Keratinocyte (primary cell): ENCODE measurements at regions not wholly inside any gene's neighbourhood (a gene's known extent, or its start where the extent isn't known, plus 50 kb on each side); places are given as distances from the start of the nearest gene placed in this dataset.

Experiments
- DNase-seq: peaks from one replicate; pipeline ENCODE4 v3.0.0-alpha.2; 2011; ENCODE audit warnings: low read depth, missing footprints, low spot score
- FAIRE-seq: peaks from 2 replicates; lab custom pipeline; 2011; peaks lifted over from hg19 to GRCh38; lab: Jason Lieb, UNC
- H2AFZ ChIP-seq: 2 replicates; pipeline ENCODE4 v1.6.0; 2012; ENCODE audit warnings: low read length, control low read depth, inconsistent platforms; ENCODE audit not compliant: control insufficient read depth
- H3K27ac ChIP-seq: 2 replicates; pipeline ENCODE4 v1.5.1; 2011; ENCODE audit warnings: low read length; ENCODE audit not compliant: control insufficient read depth, insufficient read depth
- H3K27me3 ChIP-seq: 3 replicates; pipeline ENCODE4 v1.6.0; 2011; ENCODE audit warnings: low read length; ENCODE audit not compliant: control insufficient read depth, insufficient read depth; ENCODE audit errors: extremely low read depth
- H3K36me3 ChIP-seq, 2 experiments: 2 replicates in 1 of 2; 3 replicates in 1 of 2; pipeline ENCODE4 v1.5.1; 2011; ENCODE audit warnings: low read length in 2 of 2, mild to moderate bottlenecking in 1 of 2; ENCODE audit not compliant: control insufficient read depth in 2 of 2, insufficient read depth in 2 of 2; ENCODE audit errors: extremely low read depth in 1 of 2
- H3K4me1 ChIP-seq: 3 replicates; pipeline ENCODE4 v1.5.1; 2011; ENCODE audit warnings: low read length; ENCODE audit not compliant: control insufficient read depth, insufficient read depth; ENCODE audit errors: extremely low read depth
- H3K4me2 ChIP-seq: 3 replicates; pipeline ENCODE4 v1.6.0; 2011; ENCODE audit warnings: low read depth, low read length; ENCODE audit not compliant: control insufficient read depth, insufficient read depth; ENCODE audit errors: extremely low read depth
- H3K4me3 ChIP-seq, 3 experiments: fragments of 200-600 bp in 1 of 3; sonication (generic) in 1 of 3; 2 replicates in 2 of 3; 3 replicates in 1 of 3; pipeline ENCODE4 v1.5.1; 2011 to 2016; ENCODE audit warnings: low read length in 3 of 3, mild to moderate bottlenecking in 3 of 3, control low read depth in 2 of 3, inconsistent platforms in 1 of 3, low read depth in 1 of 3, mixed read lengths in 1 of 3, mixed run types in 1 of 3, moderate library complexity in 1 of 3; ENCODE audit not compliant: control insufficient read depth in 2 of 3, insufficient read depth in 2 of 3; ENCODE audit errors: extremely low read depth in 1 of 3
- H3K79me2 ChIP-seq: 2 replicates; pipeline ENCODE4 v1.6.0; 2012; ENCODE audit warnings: low read length; ENCODE audit not compliant: control insufficient read depth, insufficient read depth
- H3K9ac ChIP-seq: 3 replicates; pipeline ENCODE4 v1.6.0; 2011; ENCODE audit warnings: low read length; ENCODE audit not compliant: control insufficient read depth, insufficient read depth; ENCODE audit errors: extremely low read depth
- H3K9me1 ChIP-seq: 3 replicates; pipeline ENCODE4 v1.6.0; 2011; ENCODE audit warnings: low read length; ENCODE audit not compliant: control insufficient read depth, insufficient read depth; ENCODE audit errors: extremely low read depth
- H3K9me3 ChIP-seq: 2 replicates; pipeline ENCODE4 v1.5.1; 2012; ENCODE audit warnings: low read depth, low read length; ENCODE audit not compliant: control insufficient read depth
- H4K20me1 ChIP-seq: 3 replicates; pipeline ENCODE4 v1.6.0; 2011; ENCODE audit warnings: low read length; ENCODE audit not compliant: control insufficient read depth, insufficient read depth; ENCODE audit errors: extremely low read depth
- EZH2 ChIP-seq: IDR thresholded peaks from one replicate; pipeline ENCODE4 v1.6.1; 2012; ENCODE audit warnings: inconsistent platforms, mild to moderate bottlenecking, low read length, moderate library complexity
- dilution Hi-C: fragments of 300-500 bp; cut with MboI; formaldehyde crosslinking; loops from one replicate; pipeline ENCODE4 v1.7.0; 2020; ENCODE audit warnings: low sequenced_read_pairs; ENCODE audit not compliant: extremely low pct_ligation_motif_present
- TF ChIP-seq, protein P1 (sequence below), 3 experiments: IDR thresholded peaks in 1 of 3; conservative IDR thresholded peaks in 1 of 3; optimal IDR thresholded peaks in 1 of 3; 2 replicates in 2 of 3; 3 replicates in 1 of 3; pipeline versions ENCODE3 to v1.5.1; 2011; ENCODE audit warnings: low read length in 3 of 3, mild to moderate bottlenecking in 3 of 3, moderate library complexity in 2 of 3, control low read depth in 1 of 3, inconsistent platforms in 1 of 3; ENCODE audit not compliant: insufficient read depth in 2 of 3; ENCODE audit errors: extremely low read depth in 1 of 3

DNA sequence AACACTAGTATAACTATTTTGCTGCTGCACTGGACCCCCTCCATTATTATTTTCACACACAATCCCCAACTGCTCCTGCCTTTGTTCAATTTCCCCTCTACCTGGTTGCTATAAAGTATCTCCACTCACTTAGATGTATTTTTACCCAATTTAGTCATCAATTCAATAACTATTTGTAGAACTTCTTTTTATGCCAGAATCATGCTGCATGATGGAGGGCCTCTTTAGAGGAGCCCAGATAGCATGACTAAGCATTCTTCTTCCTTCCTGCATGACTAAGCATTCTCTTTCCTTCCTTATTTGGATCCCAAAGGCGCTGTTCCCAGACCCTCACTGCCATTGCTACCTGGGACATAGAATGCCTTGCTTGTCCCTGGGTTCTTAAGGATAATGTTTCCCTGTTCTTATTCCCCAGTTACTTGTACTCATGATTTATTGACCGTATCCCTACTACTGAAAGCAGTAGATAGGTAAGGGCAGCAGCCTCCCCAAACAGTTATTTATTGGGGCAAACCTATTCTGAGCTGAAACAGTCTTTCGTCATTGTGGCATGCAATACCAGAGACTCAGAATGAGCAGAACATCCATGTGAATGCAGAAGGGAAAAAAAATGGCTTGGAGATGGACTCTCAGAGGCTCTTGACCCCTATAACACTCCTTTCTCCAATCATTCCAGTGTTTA, 89.3 kb upstream of the AKT3 start:
- no peaks in the 10 kb centered on the region for H3K27me3 ChIP-seq
- H3K9ac ChIP-seq: no peak overlapping the region
- no peaks in the 10 kb centered on the region for H3K36me3 ChIP-seq
- H3K27ac ChIP-seq: no peak overlapping the region
- H2AFZ ChIP-seq: no peak overlapping the region
- H3K9me3 ChIP-seq: no peaks in the 10 kb centered on the region
- no peak overlapping the region for H3K4me3 ChIP-seq
- FAIRE-seq: no peak
- H3K79me2 ChIP-seq: no peaks in the 10 kb centered on the region
- dilution Hi-C loops: no loop called here
- H3K4me1 ChIP-seq: no peaks in the 10 kb centered on the region
- H4K20me1 ChIP-seq: no peaks in the 10 kb centered on the region
- TF ChIP-seq EZH2: no peak
- TF ChIP-seq, protein P1, sequence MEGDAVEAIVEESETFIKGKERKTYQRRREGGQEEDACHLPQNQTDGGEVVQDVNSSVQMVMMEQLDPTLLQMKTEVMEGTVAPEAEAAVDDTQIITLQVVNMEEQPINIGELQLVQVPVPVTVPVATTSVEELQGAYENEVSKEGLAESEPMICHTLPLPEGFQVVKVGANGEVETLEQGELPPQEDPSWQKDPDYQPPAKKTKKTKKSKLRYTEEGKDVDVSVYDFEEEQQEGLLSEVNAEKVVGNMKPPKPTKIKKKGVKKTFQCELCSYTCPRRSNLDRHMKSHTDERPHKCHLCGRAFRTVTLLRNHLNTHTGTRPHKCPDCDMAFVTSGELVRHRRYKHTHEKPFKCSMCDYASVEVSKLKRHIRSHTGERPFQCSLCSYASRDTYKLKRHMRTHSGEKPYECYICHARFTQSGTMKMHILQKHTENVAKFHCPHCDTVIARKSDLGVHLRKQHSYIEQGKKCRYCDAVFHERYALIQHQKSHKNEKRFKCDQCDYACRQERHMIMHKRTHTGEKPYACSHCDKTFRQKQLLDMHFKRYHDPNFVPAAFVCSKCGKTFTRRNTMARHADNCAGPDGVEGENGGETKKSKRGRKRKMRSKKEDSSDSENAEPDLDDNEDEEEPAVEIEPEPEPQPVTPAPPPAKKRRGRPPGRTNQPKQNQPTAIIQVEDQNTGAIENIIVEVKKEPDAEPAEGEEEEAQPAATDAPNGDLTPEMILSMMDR (optimal IDR thresholded peaks at IDR 0.05 in 1 of 3, IDR thresholded peaks at IDR 0.05 in 1 of 3, conservative IDR thresholded peaks at IDR 0.05 in 1 of 3; ENCODE audit: extremely low read depth in 1 of 3, insufficient read depth in 2 of 3, low read length in 3 of 3): no peak
- H3K9me1 ChIP-seq: no peaks in the 10 kb centered on the region
- DNase-seq: no peak
- no peak overlapping the region for H3K4me2 ChIP-seq

DNA sequence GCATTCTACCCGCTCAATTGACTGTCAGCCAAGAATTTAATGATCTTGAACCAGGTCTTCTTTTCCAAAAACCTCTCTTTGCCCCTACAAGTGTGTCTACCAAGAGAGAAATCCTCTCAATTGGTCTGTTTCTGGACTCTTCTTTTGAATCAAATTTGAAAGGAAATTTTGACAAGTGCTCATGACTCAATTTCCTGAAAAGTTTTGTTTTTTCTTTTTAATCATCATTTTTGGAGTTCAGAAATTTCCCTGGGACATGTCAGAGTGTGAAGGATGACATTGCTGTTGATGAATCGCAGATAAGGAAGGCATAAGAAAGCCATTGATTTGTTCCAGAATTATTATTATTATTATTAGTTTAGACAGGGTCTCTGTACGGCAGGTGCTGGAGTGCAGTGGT, 88.2 kb upstream of the AKT3 start:
- TF ChIP-seq EZH2: no peak
- TF ChIP-seq, protein P1 (optimal IDR thresholded peaks at IDR 0.05 in 1 of 3, IDR thresholded peaks at IDR 0.05 in 1 of 3, conservative IDR thresholded peaks at IDR 0.05 in 1 of 3; ENCODE audit: extremely low read depth in 1 of 3, insufficient read depth in 2 of 3, low read length in 3 of 3): no peak
- no peaks in the 10 kb centered on the region for H3K9me3 ChIP-seq
- no peak for DNase-seq
- H3K4me1 ChIP-seq: no peaks in the 10 kb centered on the region
- no peaks in the 10 kb centered on the region for H3K79me2 ChIP-seq
- H3K9ac ChIP-seq: no peak overlapping the region
- dilution Hi-C loops: no loop called here
- no peaks in the 10 kb centered on the region for H3K36me3 ChIP-seq
- H3K4me2 ChIP-seq: no peak overlapping the region
- no peak overlapping the region for H3K27ac ChIP-seq
- no peaks in the 10 kb centered on the region for H3K27me3 ChIP-seq
- no peaks in the 10 kb centered on the region for H4K20me1 ChIP-seq
- H2AFZ ChIP-seq: no peak overlapping the region
- H3K4me3 ChIP-seq: no peak overlapping the region
- no peak for FAIRE-seq
- no peaks in the 10 kb centered on the region for H3K9me1 ChIP-seq
